Epithelial cell of prostate (primary cell): ENCODE measurements at regions not wholly inside any gene's neighbourhood (a gene's known extent, or its start where the extent isn't known, plus 50 kb on each side); places are given as distances from the start of the nearest gene placed in this dataset.

Experiments
- DNase-seq: peaks from one replicate; pipeline ENCODE4 v3.0.0-alpha.2; 2011; ENCODE audit warnings: low read depth, low spot score
- H3K27ac ChIP-seq: fragments of 450-650 bp; 2 replicates; pipeline ENCODE4 v1.5.1; 2017; ENCODE audit warnings: mild to moderate bottlenecking

GRCh38 chr4:24252121-24252520, 332.2 kb downstream of the DHX15 start:
- H3K27ac ChIP-seq = no peak overlapping the region
- DNase-seq = no peak

DNA sequence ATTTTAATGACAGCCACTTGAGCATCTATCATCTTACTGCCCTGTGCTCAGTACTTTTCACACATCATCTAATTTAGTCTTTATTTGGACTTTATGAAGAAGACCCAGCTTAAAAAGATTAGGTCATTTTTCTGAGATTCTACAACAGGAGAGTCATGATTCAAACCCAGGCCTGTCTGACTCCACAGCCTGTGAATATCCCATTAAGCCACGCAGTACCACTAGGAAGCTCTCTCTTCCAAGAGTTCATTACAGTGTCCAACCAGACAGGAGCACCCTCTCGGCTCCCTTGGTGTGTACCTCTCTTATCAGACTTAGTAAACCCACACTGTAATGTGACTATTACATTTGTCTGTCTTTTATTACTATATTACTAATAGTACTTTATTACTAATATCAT, 332.8 kb downstream of the DHX15 start:
- DNase-seq = no peak
- H3K27ac ChIP-seq = no peak overlapping the region

- DNase-seq = no peak
- H3K27ac ChIP-seq = no peak overlapping the region
These were observed 334.4 kb downstream of the DHX15 start for GRCh38 chr4:24249972-24250371.

DNA sequence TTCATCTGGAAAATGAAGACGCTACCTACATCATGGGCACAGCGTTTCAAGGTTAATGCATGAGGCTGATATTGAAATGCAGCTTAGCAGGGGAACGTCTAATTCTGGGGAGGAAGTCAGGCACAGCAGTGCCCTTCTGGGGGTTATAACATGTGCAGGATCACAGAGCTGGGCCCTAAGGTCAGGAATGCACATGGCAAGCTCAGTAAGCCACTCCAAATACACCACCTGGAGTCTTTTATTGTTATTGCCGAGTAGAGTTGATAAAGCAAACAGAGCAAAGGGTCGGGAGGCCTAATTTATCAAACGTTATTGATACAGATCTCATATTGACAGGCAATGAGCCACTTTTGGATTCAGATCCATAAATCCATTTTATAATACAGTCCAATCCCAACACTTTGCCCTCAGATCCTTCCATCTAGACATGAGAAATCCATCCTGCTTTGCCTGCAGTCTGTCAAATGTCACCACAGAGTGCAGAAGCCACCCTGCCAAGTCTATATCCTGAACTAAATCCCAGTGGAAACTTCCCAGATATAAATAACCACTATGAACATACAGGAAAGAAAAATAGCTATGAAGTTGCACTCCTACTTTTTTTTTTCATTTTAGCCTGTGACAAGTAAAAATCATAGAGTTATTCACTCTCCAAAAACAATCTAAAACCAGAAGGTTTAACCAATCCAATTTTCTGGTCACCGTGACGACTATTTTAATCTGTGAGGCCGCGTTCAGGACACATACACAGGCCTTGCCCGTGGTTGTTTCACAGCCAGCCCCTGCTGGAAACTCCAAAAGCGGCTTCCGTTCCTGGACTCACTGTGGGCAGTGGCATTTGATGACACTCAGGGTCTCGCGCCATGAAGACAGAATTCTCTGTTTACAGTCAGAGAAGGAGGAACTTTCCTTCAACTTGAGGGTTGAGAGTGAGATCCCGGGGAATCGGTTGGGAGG, 335.4 kb downstream of the DHX15 start:
- no peak for DNase-seq
- H3K27ac ChIP-seq = no peak overlapping the region

DNA sequence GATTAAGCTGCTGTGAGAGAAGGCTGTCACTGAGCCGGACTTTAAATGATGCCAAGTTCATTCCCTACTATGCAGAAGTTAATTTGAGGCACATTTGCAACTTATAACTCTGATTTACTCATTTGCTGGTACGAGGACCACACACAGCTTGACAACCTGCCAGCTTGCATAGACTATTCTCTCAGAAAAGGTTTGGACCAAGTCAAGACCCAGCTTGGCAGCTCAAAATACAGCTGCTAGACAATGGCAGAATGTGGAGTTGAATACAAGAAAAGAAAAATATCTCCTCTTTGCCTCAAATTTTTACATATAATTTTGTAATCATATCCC, 338.9 kb downstream of the DHX15 start:
- H3K27ac ChIP-seq = no peak overlapping the region
- no peak for DNase-seq

GRCh38 chr4:24244663-24245490, 339.5 kb downstream of the DHX15 start:
- no peak for DNase-seq
- no peak overlapping the region for H3K27ac ChIP-seq

GRCh38 chr4:24243641-24244040, 340.7 kb downstream of the DHX15 start:
- H3K27ac ChIP-seq = no peak overlapping the region
- no peak for DNase-seq

GRCh38 chr4:24241511-24241910, 342.8 kb downstream of the DHX15 start:
- DNase-seq = no peak

DNA sequence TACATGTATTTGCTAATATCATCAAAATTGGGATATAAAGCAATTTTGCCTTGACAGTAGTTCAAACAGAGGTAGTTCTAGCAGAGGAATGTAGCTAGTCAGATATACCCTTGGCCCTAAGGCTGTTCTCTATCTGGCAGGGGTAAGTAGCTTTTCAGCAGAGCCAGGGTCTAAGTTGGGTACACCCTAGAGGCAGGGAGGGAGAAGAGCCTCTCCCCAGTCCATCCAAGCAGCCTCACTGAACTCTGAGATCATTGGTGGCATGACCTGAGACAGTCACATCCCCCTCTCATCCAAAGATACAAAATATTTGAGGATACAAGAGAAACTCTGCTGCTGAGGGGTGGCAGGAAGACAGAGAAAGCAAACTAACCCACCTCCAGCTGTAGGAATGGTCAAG, 343.7 kb downstream of the DHX15 start:
- no peak overlapping the region for H3K27ac ChIP-seq
- no peak for DNase-seq

More at GRCh38 chr4:24241511-24241910, 342.8 kb downstream of the DHX15 start:
- H3K27ac ChIP-seq = no peak overlapping the region

DNA sequence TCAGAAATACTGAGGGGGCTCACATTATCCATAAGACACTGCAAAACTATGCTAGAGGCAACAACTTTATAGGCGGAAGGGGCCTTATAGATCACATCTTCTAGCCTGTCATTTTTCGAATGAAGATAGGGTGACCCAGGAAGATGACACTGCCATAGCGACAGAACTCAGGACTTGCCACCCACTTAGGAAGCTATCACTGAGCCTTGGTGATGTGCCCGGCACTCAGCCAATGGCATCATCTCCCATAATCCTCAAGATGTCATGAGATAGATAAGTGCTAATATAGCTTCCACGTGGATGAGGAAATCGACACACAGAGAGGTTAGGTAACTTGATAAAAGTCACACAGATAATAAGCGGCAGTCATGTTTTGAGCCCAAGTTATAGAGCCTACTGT, 346.6 kb downstream of the DHX15 start:
- H3K27ac ChIP-seq = no peak overlapping the region
- no peak for DNase-seq

- no peak for DNase-seq
- no peak overlapping the region for H3K27ac ChIP-seq
These were observed 346.7 kb upstream of the PPARGC1A start for GRCh38 chr4:24236532-24236931.

GRCh38 chr4:24236120-24236519, 346.3 kb upstream of the PPARGC1A start:
- H3K27ac ChIP-seq = no peak overlapping the region
- no peak for DNase-seq

DNA sequence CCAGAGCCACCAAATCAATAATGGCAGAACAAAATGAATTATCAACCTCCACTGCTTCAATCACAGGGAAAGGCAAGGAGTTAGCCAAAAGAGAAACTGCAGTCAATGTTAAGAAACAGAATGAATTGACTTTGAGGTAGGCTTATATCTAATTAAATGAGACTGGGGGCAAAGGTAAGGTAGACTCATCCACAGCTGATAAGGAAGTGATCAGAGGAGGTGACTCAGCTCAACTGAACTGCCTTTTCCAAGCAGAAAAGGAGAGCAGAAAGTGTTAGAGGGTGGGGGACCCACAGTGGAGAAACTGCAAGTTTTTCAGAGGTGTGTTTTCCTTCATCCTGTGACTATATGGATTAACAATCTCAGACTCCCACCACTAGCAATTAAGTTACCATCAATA, 345.8 kb upstream of the PPARGC1A start:
- no peak overlapping the region for H3K27ac ChIP-seq
- DNase-seq = no peak

GRCh38 chr4:24234288-24234848, 344.5 kb upstream of the PPARGC1A start:
- DNase-seq = no peak
- no peak overlapping the region for H3K27ac ChIP-seq

DNA sequence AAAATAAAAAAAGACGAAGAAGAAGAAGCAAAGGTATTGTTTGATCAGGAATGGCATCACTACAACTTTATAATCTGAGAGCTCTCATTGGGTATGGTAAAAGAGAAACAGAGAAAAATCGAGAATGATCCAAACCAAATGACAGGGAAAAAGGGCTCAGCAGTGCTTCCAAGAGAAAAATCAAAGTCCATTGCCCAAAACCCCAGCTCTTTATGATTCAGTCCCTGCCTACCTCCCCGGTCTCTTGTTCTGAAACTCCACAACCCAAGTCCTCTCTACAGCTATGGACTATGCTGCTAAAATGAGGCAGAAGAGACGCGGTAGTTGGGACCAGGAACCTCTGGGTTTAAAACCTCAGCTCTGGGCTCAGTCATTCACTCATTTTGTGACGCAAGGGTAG, 341.1 kb upstream of the PPARGC1A start:
- no peak for DNase-seq
- H3K27ac ChIP-seq = no peak overlapping the region

DNA sequence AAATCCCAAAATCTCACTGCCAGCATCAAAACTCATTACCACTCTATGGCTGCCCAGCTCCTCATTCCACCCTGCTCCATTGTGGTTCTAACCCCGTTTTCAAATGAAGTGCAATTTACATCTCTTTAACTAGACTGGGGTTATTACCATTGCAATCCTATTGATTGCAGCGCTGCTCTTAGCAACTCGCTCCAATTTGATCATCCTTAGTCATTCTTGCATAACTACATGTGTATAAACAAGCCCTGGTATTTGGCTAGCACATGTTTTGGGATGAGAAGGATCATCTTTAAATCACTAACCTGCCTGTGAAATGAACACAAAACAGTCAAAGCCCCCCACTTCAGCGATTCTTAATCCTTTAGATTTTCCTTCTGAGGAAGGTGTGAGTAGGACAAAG, 340.1 kb upstream of the PPARGC1A start:
- H3K27ac ChIP-seq = no peak overlapping the region
- peak; percentile 12 for DNase-seq

GRCh38 chr4:24228692-24229091, 338.8 kb upstream of the PPARGC1A start:
- no peak overlapping the region for H3K27ac ChIP-seq
- no peak for DNase-seq

DNA sequence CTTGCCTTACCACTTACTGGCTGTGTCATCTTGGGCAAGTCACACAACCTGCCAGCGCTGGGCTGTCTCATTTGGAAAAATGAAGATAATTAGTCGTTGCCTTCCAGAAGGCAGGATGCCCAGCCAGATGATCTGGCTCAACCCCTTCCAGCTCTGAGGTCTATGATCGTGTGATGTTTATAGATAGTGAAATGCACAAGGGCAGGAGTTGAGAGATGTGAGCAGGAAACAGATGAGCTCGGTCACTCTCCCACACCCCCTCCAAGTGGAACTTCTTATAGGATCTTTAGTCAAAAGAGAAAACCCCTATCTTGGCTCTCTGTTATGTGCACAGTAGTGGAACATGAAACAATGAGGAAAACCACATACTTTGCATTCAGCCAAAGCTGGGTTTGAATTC, 336.8 kb upstream of the PPARGC1A start:
- H3K27ac ChIP-seq = peak overlapping the region; percentile 2
- no peak for DNase-seq

GRCh38 chr4:24226023-24226422, 336.2 kb upstream of the PPARGC1A start:
- peak overlapping the region; percentile 2 for H3K27ac ChIP-seq

DNA sequence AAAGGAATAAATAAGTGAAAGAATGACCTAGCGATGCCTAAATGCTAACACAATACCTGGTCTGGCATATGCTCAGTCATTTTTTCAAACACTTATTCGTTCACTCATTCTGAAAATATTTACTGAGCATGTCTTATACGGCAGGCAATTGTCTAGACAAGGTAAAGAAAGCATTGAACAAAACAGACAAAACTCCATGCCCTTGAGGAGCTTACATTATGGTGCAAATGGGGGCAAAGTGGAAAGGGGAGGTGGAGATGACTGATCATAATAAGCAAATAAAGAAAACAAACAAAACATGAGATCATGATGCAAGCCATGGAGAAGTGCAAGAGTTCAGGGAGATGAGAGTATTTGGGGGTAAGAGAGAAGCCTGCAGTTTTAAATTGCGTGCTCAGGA, 334.6 kb upstream of the PPARGC1A start:
- peak; percentile 37 for DNase-seq
- peak overlapping the region; percentile 15 for H3K27ac ChIP-seq

More at GRCh38 chr4:24226023-24226422, 336.2 kb upstream of the PPARGC1A start:
- DNase-seq = no peak

DNA sequence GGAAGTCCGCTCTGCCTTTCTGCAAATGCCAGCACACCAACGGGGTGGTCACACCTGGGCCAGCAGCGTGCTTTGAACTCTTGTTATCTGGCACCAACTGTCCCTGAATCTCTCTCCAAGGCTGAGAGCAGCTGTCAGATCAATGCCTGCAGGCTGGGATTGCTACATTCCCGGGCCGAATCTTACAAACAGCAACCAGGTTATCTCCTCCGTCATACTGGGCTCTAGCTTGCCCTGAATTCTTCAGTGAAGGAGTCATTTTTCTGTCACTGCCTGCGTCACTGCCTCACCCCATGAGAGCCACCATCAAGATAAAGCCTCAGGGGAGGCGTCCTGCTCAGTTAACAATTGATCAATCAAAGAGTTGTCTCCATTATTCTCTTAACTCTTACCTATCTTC, 329.4 kb upstream of the PPARGC1A start:
- peak; percentile 6 for DNase-seq
- H3K27ac ChIP-seq = peak overlapping the region; percentile 48
